Neural cell (in vitro differentiated cells): ENCODE measurements at regions not wholly inside any gene's neighbourhood (a gene's known extent, or its start where the extent isn't known, plus 50 kb on each side); places are given as distances from the start of the nearest gene placed in this dataset.

Experiments
- CTCF ChIP-seq: fragments of 450-650 bp; IDR thresholded peaks from 2 replicates; pipeline ENCODE4 v1.5.1; 2014; ENCODE audit warnings: antibody characterized with exemption, mild to moderate bottlenecking, moderate library complexity; ENCODE audit not compliant: poor library complexity, severe bottlenecking
- EP300 ChIP-seq: fragments of 450-650 bp; conservative IDR thresholded peaks from 2 replicates; pipeline ENCODE4 v1.6.1; 2014; ENCODE audit warnings: antibody characterized with exemption, mild to moderate bottlenecking, moderate library complexity; ENCODE audit not compliant: poor library complexity, severe bottlenecking
- MXI1 ChIP-seq: fragments of 450-650 bp; conservative IDR thresholded peaks from 2 replicates; pipeline ENCODE4 v1.6.1; 2014; ENCODE audit warnings: antibody characterized with exemption, mild to moderate bottlenecking; ENCODE audit not compliant: poor library complexity, severe bottlenecking
- RAD21 ChIP-seq: fragments of 450-650 bp; conservative IDR thresholded peaks from 2 replicates; pipeline ENCODE4 v1.6.1; 2014; ENCODE audit warnings: antibody characterized with exemption, mild to moderate bottlenecking, moderate library complexity
- TAF1 ChIP-seq: IDR thresholded peaks from 2 replicates; pipeline ENCODE4 v1.6.1; 2012; ENCODE audit warnings: low read depth

GRCh38 chr9:38282756-38283155 lies 109.7 kb upstream of the ALDH1B1 start:
- no peak for TF ChIP-seq CTCF
- TF ChIP-seq RAD21: no peak
- TF ChIP-seq TAF1: no peak
- TF ChIP-seq EP300: no peak
- no peak for TF ChIP-seq MXI1
